ENCODE measurements at regions not wholly inside any gene's neighbourhood (a gene's known extent, or its start where the extent isn't known, plus 50 kb on each side); places are given as distances from the start of the nearest gene placed in this dataset.

- TF ChIP-seq, protein P1, sequence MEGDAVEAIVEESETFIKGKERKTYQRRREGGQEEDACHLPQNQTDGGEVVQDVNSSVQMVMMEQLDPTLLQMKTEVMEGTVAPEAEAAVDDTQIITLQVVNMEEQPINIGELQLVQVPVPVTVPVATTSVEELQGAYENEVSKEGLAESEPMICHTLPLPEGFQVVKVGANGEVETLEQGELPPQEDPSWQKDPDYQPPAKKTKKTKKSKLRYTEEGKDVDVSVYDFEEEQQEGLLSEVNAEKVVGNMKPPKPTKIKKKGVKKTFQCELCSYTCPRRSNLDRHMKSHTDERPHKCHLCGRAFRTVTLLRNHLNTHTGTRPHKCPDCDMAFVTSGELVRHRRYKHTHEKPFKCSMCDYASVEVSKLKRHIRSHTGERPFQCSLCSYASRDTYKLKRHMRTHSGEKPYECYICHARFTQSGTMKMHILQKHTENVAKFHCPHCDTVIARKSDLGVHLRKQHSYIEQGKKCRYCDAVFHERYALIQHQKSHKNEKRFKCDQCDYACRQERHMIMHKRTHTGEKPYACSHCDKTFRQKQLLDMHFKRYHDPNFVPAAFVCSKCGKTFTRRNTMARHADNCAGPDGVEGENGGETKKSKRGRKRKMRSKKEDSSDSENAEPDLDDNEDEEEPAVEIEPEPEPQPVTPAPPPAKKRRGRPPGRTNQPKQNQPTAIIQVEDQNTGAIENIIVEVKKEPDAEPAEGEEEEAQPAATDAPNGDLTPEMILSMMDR (conservative IDR thresholded peaks at IDR 0.05; ENCODE audit: low read length) = no peak
- TF ChIP-seq EZH2phosphoT487 (IDR thresholded peaks at IDR 0.05; ENCODE audit: borderline replicate concordance) = no peak
Observed at GRCh38 chr7:41465571-41465970, 237.3 kb downstream of the INHBA start.
